PC-3 (cell line): ENCODE measurements at regions not wholly inside any gene's neighbourhood (a gene's known extent, or its start where the extent isn't known, plus 50 kb on each side); places are given as distances from the start of the nearest gene placed in this dataset.
A peak's percentile ranks its signal among the peaks of the same experiment; 100 is the strongest.

Experiments
- ATAC-seq: fragments of 200-7000 bp; cut with Tn5 transposase; 2 replicates; pipeline ENCODE4 v1.9.1; 2020; ENCODE audit warnings: mild to moderate bottlenecking, moderate library complexity
- BruUV-seq: library from RNA; stranded (reverse); fragments of 400-500 nt; replicated peaks from 2 replicates; lab custom pipeline; 2021; lab: Mats Ljungman, UMichigan
- CTCF ChIA-PET: fragments of 300-600 bp; sonication (Branson Sonifier 250); formaldehyde crosslinking; loops from one replicate; lab custom pipeline; 2022; ENCODE audit warnings: antibody characterized with exemption; lab: Charles Lee
- POLR2A ChIA-PET: fragments of 300-600 bp; sonication (Branson Sonifier 250); formaldehyde crosslinking; loops from one replicate; lab custom pipeline; 2022; ENCODE audit warnings: antibody characterized with exemption; ENCODE audit not compliant: unreplicated experiment; lab: Charles Lee
- DNase-seq: peaks from one replicate; pipeline ENCODE4 v3.0.0-alpha.2; 2015
- H2AFZ ChIP-seq: fragments of 300-600 bp; sonication (generic); 2 replicates; pipeline ENCODE4 v1.6.0; 2016; ENCODE audit warnings: antibody characterized with exemption, low read length
- H3F3A ChIP-seq: fragments of 300-600 bp; sonication (generic); one replicate; pipeline ENCODE4 v1.6.0; 2017; ENCODE audit warnings: antibody characterized with exemption, low read length, control low read depth, mild to moderate bottlenecking; ENCODE audit not compliant: unreplicated experiment
- H3K27ac ChIP-seq: fragments of 300-600 bp; sonication (generic); 2 replicates; pipeline ENCODE4 v1.5.1; 2016; ENCODE audit warnings: mild to moderate bottlenecking, low read length
- H3K27me3 ChIP-seq: fragments of 300-600 bp; sonication (generic); 2 replicates; pipeline ENCODE4 v1.6.1; 2016; ENCODE audit warnings: low read length, mixed read lengths
- H3K36me3 ChIP-seq: fragments of 300-600 bp; sonication (generic); 2 replicates; pipeline ENCODE4 v1.6.1; 2016; ENCODE audit warnings: low read depth, mixed run types, low read length, mixed read lengths
- H3K4me1 ChIP-seq: fragments of 300-600 bp; sonication (generic); 2 replicates; pipeline ENCODE4 v1.5.1; 2016; ENCODE audit warnings: low read length; ENCODE audit not compliant: insufficient read depth
- H3K4me2 ChIP-seq: fragments of 300-600 bp; sonication (generic); 2 replicates; pipeline ENCODE4 v1.6.0; 2016; ENCODE audit warnings: low read length
- H3K4me3 ChIP-seq: fragments of 300-600 bp; sonication (generic); 2 replicates; pipeline ENCODE4 v1.5.1; 2016; ENCODE audit warnings: mild to moderate bottlenecking, low read length, mixed read lengths
- H3K79me2 ChIP-seq: fragments of 300-600 bp; sonication (generic); 2 replicates; pipeline ENCODE4 v1.6.1; 2017; ENCODE audit warnings: low read length, mixed read lengths
- H3K9ac ChIP-seq: fragments of 300-600 bp; sonication (generic); 2 replicates; pipeline ENCODE4 v1.6.0; 2016; ENCODE audit warnings: mild to moderate bottlenecking, low read length
- H3K9me2 ChIP-seq: fragments of 300-600 bp; sonication (generic); replicated peaks from 2 replicates; pipeline ENCODE4 v1.6.1; 2016; ENCODE audit warnings: mixed run types, low read length, mixed read lengths
- H3K9me3 ChIP-seq: fragments of 300-600 bp; sonication (generic); 2 replicates; pipeline ENCODE4 v1.6.1; 2016; ENCODE audit warnings: low read length, mixed read lengths
- H4K20me1 ChIP-seq: fragments of 300-600 bp; sonication (generic); 2 replicates; pipeline ENCODE4 v1.6.1; 2016; ENCODE audit warnings: low read length, mixed read lengths
- CTCF ChIP-seq: fragments of 300-600 bp; sonication (generic); conservative IDR thresholded peaks from 2 replicates; pipeline ENCODE4 v1.5.1; 2017; ENCODE audit warnings: antibody characterized with exemption, low read depth, mild to moderate bottlenecking, low read length
- EZH2 ChIP-seq: fragments of 300-600 bp; sonication (generic); IDR thresholded peaks from one replicate; pipeline ENCODE4 v1.6.1; 2017; ENCODE audit warnings: antibody characterized with exemption, mild to moderate bottlenecking, low read length; ENCODE audit not compliant: unreplicated experiment
- EZH2phosphoT487 ChIP-seq: fragments of 300-600 bp; sonication (generic); IDR thresholded peaks from 2 replicates; pipeline ENCODE4 v1.6.1; 2018; ENCODE audit warnings: mild to moderate bottlenecking, antibody characterized with exemption, low read length, borderline replicate concordance
- intact Hi-C: fragments of 100-400 bp; cut with micrococcal nuclease; formaldehyde crosslinking; loops from 2 replicates; pipeline ENCODE4 v1.9.0; 2023

DNA sequence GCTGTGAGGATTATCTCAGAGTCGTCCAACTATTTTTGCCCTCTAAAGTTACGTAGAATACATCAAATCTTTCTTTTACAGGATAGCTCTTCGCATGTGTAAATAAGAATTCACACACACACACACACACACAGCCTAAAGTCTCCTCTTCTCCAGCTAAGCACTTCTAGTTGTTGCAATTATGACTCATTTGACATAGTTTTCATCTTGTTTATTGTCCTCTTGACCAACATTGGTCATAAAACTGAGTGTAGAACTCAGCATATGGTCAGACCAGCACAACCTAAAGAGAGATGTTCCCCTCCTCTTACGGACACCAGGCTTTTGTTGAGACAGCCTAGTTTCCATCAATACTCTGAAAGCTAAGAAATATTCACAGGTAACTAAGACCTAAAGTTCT lies 234.2 kb downstream of the BLID start:
- POLR2A ChIA-PET: no interaction called here
- no peak overlapping the region for H2AFZ ChIP-seq
- no peak for TF ChIP-seq EZH2
- TF ChIP-seq CTCF: no peak
- no peak for TF ChIP-seq EZH2phosphoT487
- no peaks in the 10 kb centered on the region for H3K9me3 ChIP-seq
- ATAC-seq: peak; percentile 94
- intact Hi-C loops: no loop called here
- H3K79me2 ChIP-seq: no peaks in the 10 kb centered on the region
- no peak overlapping the region for H3K27ac ChIP-seq
- no peaks in the 10 kb centered on the region for H3K9me2 ChIP-seq
- H3K4me1 ChIP-seq: peaks cover 8% of the 10 kb centered on the region; the same call in 1 of the 2 replicates
- H3K36me3 ChIP-seq: no peaks in the 10 kb centered on the region
- H3F3A ChIP-seq: no peaks in the 10 kb centered on the region
- no TSS peak for BruUV-seq
- peak; percentile 73 for DNase-seq
- CTCF ChIA-PET: no interaction called here
- no peaks in the 10 kb centered on the region for H3K27me3 ChIP-seq
- H3K4me2 ChIP-seq: no peak overlapping the region
- no peak overlapping the region for H3K4me3 ChIP-seq
- H4K20me1 ChIP-seq: no peaks in the 10 kb centered on the region
- no peak overlapping the region for H3K9ac ChIP-seq

GRCh38 chr11:121877152-121877551 lies 238.9 kb downstream of the BLID start:
- H3K9me3 ChIP-seq: no peaks in the 10 kb centered on the region
- intact Hi-C loops: no loop called here
- no peak overlapping the region for H3K4me2 ChIP-seq
- no peaks in the 10 kb centered on the region for H3K36me3 ChIP-seq
- BruUV-seq: no TSS peak
- H3F3A ChIP-seq: no peaks in the 10 kb centered on the region
- H2AFZ ChIP-seq: no peak overlapping the region
- H3K79me2 ChIP-seq: no peaks in the 10 kb centered on the region
- POLR2A ChIA-PET: no interaction called here
- no peaks in the 10 kb centered on the region for H3K9me2 ChIP-seq
- H3K27me3 ChIP-seq: no peaks in the 10 kb centered on the region
- H3K4me3 ChIP-seq: no peak overlapping the region
- peaks cover 8% of the 10 kb centered on the region; the same call in 1 of the 2 replicates for H3K4me1 ChIP-seq
- H3K27ac ChIP-seq: no peak overlapping the region
- no peak for TF ChIP-seq EZH2
- no peak for TF ChIP-seq CTCF
- no peak for TF ChIP-seq EZH2phosphoT487
- ATAC-seq (no peak), DNase-seq (no peak)
- CTCF ChIA-PET: no interaction called here
- no peaks in the 10 kb centered on the region for H4K20me1 ChIP-seq
- H3K9ac ChIP-seq: no peak overlapping the region

- no TSS peak for BruUV-seq
- intact Hi-C loops: no loop called here
- TF ChIP-seq EZH2 (no peak), CTCF (no peak)
Observed at GRCh38 chr11:121873766-121874165, 242.2 kb downstream of the BLID start.

More at GRCh38 chr11:121873766-121874165, 242.2 kb downstream of the BLID start:
- ATAC-seq (no peak), DNase-seq (no peak)
- H3K79me2 ChIP-seq: no peaks in the 10 kb centered on the region
- no peaks in the 10 kb centered on the region for H3K4me1 ChIP-seq
- H3K9ac ChIP-seq: no peak overlapping the region
- CTCF ChIA-PET: no interaction called here
- POLR2A ChIA-PET: no interaction called here
- no peaks in the 10 kb centered on the region for H3K36me3 ChIP-seq
- H3F3A ChIP-seq: no peaks in the 10 kb centered on the region
- H3K9me3 ChIP-seq: no peaks in the 10 kb centered on the region
- no peak overlapping the region for H2AFZ ChIP-seq
- no peaks in the 10 kb centered on the region for H3K9me2 ChIP-seq
- H3K4me2 ChIP-seq: no peak overlapping the region
- H4K20me1 ChIP-seq: no peaks in the 10 kb centered on the region
- no peak overlapping the region for H3K27ac ChIP-seq
- H3K4me3 ChIP-seq: no peak overlapping the region
- no peaks in the 10 kb centered on the region for H3K27me3 ChIP-seq
